ENCODE measurements at regions not wholly inside any gene's neighbourhood (a gene's known extent, or its start where the extent isn't known, plus 50 kb on each side); places are given as distances from the start of the nearest gene placed in this dataset.

- in situ Hi-C loops (cut with HindIII; ENCODE audit: low pct_unique_long_range_greater_than_20kb, low sequenced_read_pairs) (no loop called here), intact Hi-C loops (cut with micrococcal nuclease; ENCODE audit: unreplicated experiment) (no loop called here)
- CTCF ChIA-PET, result no interaction called here
- TF ChIP-seq TCF7L2 (IDR thresholded peaks at IDR 0.05; ENCODE audit: low read depth, low read length) (no peak), POLR2AphosphoS5 (IDR thresholded peaks at IDR 0.05; ENCODE audit: low read depth, low read length) (no peak), SIN3A (IDR thresholded peaks at IDR 0.05; ENCODE audit: borderline replicate concordance, insufficient read depth, low read depth, low read length) (no peak)
- TF ChIP-seq, protein P1, sequence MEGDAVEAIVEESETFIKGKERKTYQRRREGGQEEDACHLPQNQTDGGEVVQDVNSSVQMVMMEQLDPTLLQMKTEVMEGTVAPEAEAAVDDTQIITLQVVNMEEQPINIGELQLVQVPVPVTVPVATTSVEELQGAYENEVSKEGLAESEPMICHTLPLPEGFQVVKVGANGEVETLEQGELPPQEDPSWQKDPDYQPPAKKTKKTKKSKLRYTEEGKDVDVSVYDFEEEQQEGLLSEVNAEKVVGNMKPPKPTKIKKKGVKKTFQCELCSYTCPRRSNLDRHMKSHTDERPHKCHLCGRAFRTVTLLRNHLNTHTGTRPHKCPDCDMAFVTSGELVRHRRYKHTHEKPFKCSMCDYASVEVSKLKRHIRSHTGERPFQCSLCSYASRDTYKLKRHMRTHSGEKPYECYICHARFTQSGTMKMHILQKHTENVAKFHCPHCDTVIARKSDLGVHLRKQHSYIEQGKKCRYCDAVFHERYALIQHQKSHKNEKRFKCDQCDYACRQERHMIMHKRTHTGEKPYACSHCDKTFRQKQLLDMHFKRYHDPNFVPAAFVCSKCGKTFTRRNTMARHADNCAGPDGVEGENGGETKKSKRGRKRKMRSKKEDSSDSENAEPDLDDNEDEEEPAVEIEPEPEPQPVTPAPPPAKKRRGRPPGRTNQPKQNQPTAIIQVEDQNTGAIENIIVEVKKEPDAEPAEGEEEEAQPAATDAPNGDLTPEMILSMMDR (IDR thresholded peaks at IDR 0.05), result no peak
- TF ChIP-seq, protein P2, sequence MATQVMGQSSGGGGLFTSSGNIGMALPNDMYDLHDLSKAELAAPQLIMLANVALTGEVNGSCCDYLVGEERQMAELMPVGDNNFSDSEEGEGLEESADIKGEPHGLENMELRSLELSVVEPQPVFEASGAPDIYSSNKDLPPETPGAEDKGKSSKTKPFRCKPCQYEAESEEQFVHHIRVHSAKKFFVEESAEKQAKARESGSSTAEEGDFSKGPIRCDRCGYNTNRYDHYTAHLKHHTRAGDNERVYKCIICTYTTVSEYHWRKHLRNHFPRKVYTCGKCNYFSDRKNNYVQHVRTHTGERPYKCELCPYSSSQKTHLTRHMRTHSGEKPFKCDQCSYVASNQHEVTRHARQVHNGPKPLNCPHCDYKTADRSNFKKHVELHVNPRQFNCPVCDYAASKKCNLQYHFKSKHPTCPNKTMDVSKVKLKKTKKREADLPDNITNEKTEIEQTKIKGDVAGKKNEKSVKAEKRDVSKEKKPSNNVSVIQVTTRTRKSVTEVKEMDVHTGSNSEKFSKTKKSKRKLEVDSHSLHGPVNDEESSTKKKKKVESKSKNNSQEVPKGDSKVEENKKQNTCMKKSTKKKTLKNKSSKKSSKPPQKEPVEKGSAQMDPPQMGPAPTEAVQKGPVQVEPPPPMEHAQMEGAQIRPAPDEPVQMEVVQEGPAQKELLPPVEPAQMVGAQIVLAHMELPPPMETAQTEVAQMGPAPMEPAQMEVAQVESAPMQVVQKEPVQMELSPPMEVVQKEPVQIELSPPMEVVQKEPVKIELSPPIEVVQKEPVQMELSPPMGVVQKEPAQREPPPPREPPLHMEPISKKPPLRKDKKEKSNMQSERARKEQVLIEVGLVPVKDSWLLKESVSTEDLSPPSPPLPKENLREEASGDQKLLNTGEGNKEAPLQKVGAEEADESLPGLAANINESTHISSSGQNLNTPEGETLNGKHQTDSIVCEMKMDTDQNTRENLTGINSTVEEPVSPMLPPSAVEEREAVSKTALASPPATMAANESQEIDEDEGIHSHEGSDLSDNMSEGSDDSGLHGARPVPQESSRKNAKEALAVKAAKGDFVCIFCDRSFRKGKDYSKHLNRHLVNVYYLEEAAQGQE (IDR thresholded peaks at IDR 0.05; ENCODE audit: insufficient read depth in 1 of 2, low read depth in 2 of 2, low read length in 1 of 2), result no peak
- no peaks in the 10 kb centered on the region for H3K27me3 ChIP-seq (ENCODE audit: control insufficient read depth, insufficient read depth, low read length)
- H3K27ac ChIP-seq (ENCODE audit: low read length), result no peak overlapping the region
- no peaks in the 10 kb centered on the region for H3K4me1 ChIP-seq (ENCODE audit: control insufficient read depth, insufficient read depth, low read length)
- DNase-seq (ENCODE audit: low read depth, low spot score), result no peak
- POLR2A ChIA-PET, result no interaction called here
- ATAC-seq, result no peak
- H3K36me3 ChIP-seq (ENCODE audit: control insufficient read depth, insufficient read depth, low read length), result no peaks in the 10 kb centered on the region
- H3K4me3 ChIP-seq (ENCODE audit: low read depth in 2 of 2, low read length in 2 of 2), result no peak overlapping the region
- BruUV-seq (replicated peaks), result no TSS peak
- H3K9me3 ChIP-seq (ENCODE audit: control insufficient read depth, insufficient read depth, low read depth, low read length), result no peaks in the 10 kb centered on the region
These were observed 437.0 kb upstream of the ETAA1 start for GRCh38 chr2:66960161-66960560.

DNA sequence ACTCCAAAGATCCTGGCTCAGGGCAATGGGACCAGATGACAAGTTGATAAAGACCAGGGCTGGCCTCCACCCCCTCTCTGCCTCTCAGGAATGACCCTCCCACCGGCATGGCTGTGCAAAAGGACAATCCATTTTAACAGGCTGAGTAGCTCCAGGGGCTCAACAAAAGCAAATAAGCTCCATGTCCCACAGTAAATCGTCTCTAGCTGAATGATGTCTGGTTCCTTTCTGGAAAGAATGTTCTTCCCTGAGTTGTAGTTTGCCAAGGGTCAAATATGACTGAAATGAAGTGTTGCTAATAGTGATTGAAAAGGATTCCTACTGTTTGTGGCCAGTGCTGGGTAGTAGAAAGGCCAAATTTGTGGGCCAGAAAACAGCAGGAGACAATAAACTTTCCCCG, 434.4 kb upstream of the ETAA1 start:
- in situ Hi-C loops (cut with HindIII; ENCODE audit: low pct_unique_long_range_greater_than_20kb, low sequenced_read_pairs) (no loop called here), intact Hi-C loops (cut with micrococcal nuclease; ENCODE audit: unreplicated experiment) (no loop called here)
- Histone ChIP-seq H3K36me3 (ENCODE audit: control insufficient read depth, insufficient read depth, low read length) (no peaks in the 10 kb centered on the region), H3K27me3 (ENCODE audit: control insufficient read depth, insufficient read depth, low read length) (no peaks in the 10 kb centered on the region), H3K9me3 (ENCODE audit: control insufficient read depth, insufficient read depth, low read depth, low read length) (no peaks in the 10 kb centered on the region), H3K4me1 (ENCODE audit: control insufficient read depth, insufficient read depth, low read length) (no peaks in the 10 kb centered on the region), H3K27ac (ENCODE audit: low read length) (no peak overlapping the region), H3K4me3 (ENCODE audit: low read depth in 2 of 2, low read length in 2 of 2) (no peak overlapping the region)
- ChIA-PET POLR2A (no interaction called here), CTCF (no interaction called here)
- DNase-seq (ENCODE audit: low read depth, low spot score), result no peak
- BruUV-seq (replicated peaks), result no TSS peak
- TF ChIP-seq POLR2AphosphoS5 (IDR thresholded peaks at IDR 0.05; ENCODE audit: low read depth, low read length) (no peak), TCF7L2 (IDR thresholded peaks at IDR 0.05; ENCODE audit: low read depth, low read length) (no peak), SIN3A (IDR thresholded peaks at IDR 0.05; ENCODE audit: borderline replicate concordance, insufficient read depth, low read depth, low read length) (no peak)
- TF ChIP-seq, protein P1 (IDR thresholded peaks at IDR 0.05), result no peak
- TF ChIP-seq, protein P2 (IDR thresholded peaks at IDR 0.05; ENCODE audit: insufficient read depth in 1 of 2, low read depth in 2 of 2, low read length in 1 of 2), result no peak
- ATAC-seq, result no peak
